ENCODE measurements at regions not wholly inside any gene's neighbourhood (a gene's known extent, or its start where the extent isn't known, plus 50 kb on each side); places are given as distances from the start of the nearest gene placed in this dataset.

GRCh38 chr2:39615675-39616074 lies 50.0 kb upstream of the TMEM178A start:
- no peak for TF ChIP-seq CTCF (IDR thresholded peaks at IDR 0.05; ENCODE audit: insufficient read depth, low read depth, low read length, missing control alignments)
- no peak overlapping the region for H3K4me3 ChIP-seq (ENCODE audit: low read depth, low read length)
- no peak for DNase-seq (ENCODE audit: low read depth)

Data from GM12865 (cell line).